ENCODE measurements at regions not wholly inside any gene's neighbourhood (a gene's known extent, or its start where the extent isn't known, plus 50 kb on each side); places are given as distances from the start of the nearest gene placed in this dataset.

GRCh38 chr6:92826633-92827032 is 592.7 kb downstream of the EPHA7 start (continued):
- TF ChIP-seq CHD7 (IDR thresholded peaks at IDR 0.05; ENCODE audit: insufficient replicate concordance, low read length): no peak
- TF ChIP-seq SIX5 (IDR thresholded peaks at IDR 0.05; ENCODE audit: low read depth, low read length): no peak
- TF ChIP-seq KDM5A (IDR thresholded peaks at IDR 0.05; ENCODE audit: low read length): no peak
- TF ChIP-seq HDAC6 (IDR thresholded peaks at IDR 0.05; ENCODE audit: low read depth, low read length): no peak
- TF ChIP-seq, protein P1, sequence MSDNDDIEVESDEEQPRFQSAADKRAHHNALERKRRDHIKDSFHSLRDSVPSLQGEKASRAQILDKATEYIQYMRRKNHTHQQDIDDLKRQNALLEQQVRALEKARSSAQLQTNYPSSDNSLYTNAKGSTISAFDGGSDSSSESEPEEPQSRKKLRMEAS (IDR thresholded peaks at IDR 0.05): no peak
- TF ChIP-seq CREB1 (IDR thresholded peaks at IDR 0.05): no peak
- TF ChIP-seq POLR2A (IDR thresholded peaks at IDR 0.05; ENCODE audit: control extremely low read depth in 1 of 2, low read depth in 2 of 2, low read length in 2 of 2): no peak
- no peak for TF ChIP-seq NANOG (IDR thresholded peaks at IDR 0.05; ENCODE audit: insufficient read depth, low read depth, low read length, poor library complexity, severe bottlenecking)

All from H1 (cell line).